ENCODE measurements at regions not wholly inside any gene's neighbourhood (a gene's known extent, or its start where the extent isn't known, plus 50 kb on each side); places are given as distances from the start of the nearest gene placed in this dataset.
"Not testable (repeated sequence)": the region's sequence is repeated elsewhere in the genome, so short reads cannot be mapped to it uniquely, and the experiment has no call there.

DNA sequence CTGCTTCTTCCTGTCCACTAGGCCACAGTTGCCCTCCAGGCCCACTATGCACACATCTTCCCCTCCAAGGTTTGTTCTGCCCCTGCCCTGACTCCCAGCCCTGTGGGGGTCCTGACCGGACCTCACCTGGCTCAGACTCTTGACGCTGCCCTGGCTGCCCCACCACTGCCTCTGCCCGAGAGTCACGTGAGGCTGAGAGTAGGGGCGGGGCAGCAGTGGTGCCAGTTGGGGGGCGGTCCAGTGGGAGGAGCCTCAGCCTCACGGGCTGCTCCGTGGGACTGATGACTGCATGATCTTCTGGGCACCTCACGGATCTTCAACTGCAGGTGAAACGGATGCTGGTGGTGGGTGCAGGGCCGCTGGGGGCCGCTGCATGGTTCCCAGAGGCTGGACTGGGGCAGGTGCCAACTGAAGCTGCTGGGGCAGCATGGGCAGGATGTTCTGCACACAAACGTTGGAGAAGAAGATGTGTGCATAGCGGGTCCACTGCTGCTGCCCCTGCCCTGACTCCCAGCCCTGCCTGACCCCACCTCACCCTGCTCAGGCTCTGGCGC, 77.6 kb downstream of the HHIPL2 start:
- CTCF ChIA-PET, POLR2A ChIA-PET: not testable (repeated sequence)

DNA sequence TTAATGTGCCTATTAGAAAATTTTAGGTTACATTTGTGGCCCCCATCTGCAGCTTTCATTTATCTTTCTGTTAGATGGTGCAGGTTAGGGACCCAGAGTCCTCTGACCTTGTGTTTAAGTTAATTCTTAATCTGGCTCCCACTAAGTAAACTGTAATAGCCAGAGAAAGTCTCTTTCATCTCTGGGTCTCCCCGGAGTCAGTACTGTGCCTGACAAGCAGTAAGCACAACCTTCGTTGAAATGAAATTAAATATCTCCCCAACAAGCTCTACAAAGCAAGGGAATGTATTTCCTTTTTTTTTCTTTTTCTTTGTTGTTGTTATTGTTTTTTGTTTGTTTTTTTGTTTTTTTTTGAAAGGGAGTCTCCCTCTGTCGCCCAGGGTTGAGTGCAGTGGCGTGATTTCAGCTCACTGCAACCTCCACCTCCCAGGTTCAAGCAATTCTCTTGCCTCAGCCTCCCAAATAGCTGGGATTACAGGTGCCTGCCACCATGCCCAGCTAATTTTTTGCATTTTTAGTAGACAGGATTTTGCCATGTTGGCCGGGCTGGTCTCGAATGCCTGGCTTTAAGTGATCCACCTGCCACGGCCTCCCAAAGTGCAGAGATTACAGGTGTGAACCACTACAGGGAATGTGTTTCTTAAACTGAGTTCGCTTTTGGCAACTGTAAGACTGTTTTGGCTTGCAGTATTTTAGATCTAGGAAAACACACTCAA, 81.6 kb downstream of the HHIPL2 start:
- ChIA-PET POLR2A (interaction anchor here (1.4 kb wide), 1 partner anchor 178 kb away, joined by 4 read pairs; no protein-coding TSS in a partner anchor), CTCF (interaction anchor here (0.9 to 2.7 kb wide), 3 partner anchors 108 to 170 kb away, joined by 3 to 20 read pairs (median 3); no protein-coding TSS in a partner anchor)

DNA sequence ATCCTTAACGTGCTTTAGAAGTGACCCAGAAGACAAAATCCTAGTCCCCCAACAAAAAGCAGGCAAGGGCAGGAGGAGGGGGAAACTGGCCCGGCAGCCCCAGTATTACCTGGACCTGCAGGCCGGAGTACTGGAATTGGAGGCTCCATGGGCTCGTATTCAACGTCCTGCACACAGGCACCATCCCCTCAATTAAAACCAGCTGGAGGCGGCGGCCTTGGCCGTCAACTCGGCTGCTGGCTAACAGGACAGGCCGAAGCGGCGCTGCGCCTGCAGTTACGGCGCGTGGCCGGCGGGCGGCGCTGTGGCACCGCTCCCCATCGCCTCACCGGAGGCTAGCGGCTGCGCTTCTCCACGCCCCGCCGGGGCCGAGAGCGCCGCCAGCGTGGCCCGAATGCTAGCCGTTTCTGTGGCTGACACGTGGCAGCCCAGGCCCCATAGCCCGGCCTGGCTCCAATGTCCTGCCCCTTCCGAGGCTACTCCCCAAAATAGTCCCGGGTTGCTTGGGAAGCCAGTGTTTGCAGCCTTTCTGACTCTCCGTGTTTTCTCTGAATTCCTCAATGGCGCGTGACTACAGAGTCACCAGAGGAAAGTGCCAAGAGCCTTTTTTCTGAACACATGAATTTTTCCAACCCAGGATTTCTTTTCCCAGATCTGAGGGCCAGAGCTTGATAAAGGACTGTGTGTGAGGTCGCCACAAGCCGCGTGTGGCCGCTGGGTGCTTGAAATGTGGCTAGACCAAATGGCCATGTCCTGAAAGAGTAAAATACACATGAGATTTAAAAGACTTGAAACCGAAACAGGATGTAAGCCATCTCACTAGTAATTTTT, 82.5 kb downstream of the HHIPL2 start:
- POLR2A ChIA-PET = interaction anchor here (1.4 kb wide), 1 partner anchor 179 kb away, joined by 4 read pairs; no protein-coding TSS in a partner anchor

DNA sequence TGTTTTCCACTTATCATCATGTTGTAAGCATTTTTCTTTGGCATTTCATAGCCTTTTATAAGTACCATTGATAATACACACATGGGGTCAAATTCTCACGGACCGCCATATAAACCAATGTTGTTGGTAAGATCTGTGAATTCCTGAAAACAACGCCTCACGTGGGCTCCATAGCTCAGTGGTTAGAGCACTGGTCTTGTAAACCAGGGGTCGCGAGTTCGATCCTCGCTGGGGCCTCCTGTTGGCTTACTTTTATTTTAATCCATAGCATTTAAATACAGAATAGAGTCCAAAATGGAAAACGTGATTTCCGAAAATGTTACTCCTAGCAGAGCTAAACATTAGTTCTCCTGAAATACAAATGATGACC, 83.1 kb downstream of the HHIPL2 start:
- ChIA-PET CTCF (interaction anchor here (0.7 to 2.7 kb wide), 7 partner anchors 11 to 617 kb away, joined by 3 to 20 read pairs (median 3); no protein-coding TSS in a partner anchor), POLR2A (interaction anchor here (1.4 kb wide), 1 partner anchor 179 kb away, joined by 4 read pairs; no protein-coding TSS in a partner anchor)

More for the DNA sequence above, 82.5 kb downstream of the HHIPL2 start:
- CTCF ChIA-PET = interaction anchor here (0.7 to 2.7 kb wide), 8 partner anchors 11 to 616 kb away, joined by 3 to 20 read pairs (median 3); no protein-coding TSS in a partner anchor

DNA sequence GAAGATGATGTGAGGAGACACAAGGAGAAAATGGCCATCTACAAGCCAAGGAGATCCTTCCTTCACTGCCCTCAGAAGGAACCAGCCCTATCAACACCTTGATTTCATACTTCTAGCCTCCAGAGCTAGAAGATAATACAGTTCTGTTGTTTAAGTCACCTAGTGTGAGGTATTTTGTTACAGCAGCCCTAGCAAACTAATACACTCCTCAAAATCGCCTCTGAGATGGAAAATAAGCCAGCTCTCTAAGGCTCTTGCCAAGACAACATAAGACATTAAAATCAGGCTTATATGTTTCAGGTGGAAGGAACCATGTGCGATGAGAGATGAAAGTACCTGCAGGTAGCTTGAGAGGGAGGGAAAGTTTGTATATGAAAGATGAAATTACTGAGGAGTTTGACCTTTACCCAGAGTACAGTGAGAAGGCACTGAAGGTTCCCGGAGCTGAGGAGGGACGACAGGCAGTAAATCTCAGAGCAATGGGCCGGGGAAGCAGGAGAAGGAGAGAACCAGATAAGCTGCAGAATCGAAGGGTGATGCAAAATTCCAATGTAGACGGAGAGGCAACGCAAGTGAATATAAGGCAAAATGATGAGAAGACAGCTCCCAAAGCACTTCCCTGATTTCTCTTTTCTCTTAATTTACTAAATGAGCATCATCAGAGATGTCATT, 84.7 kb downstream of the HHIPL2 start:
- POLR2A ChIA-PET = no interaction called here
- CTCF ChIA-PET = interaction anchor here (1.0 to 1.8 kb wide), 3 partner anchors 8 to 366 kb away, joined by 3 to 7 read pairs (median 3); no protein-coding TSS in a partner anchor

DNA sequence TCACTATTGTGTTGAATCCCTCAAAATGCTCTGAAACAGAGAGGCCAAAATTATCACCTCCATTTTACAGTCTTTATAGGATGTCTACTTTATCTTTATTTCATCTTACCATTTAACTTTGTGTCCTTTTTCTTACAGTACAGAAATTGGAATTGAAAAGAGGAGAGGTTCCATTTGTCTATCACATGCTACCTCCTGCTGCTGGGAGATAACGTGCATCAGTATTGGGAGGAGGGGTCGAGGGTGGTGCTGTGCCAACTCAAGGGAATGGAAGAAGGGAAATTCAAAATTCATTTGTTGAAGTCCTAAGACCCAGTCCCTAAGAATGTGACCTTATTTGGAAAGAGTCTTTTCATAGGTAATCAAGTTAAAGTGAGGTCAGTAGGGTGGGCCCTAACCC, 85.3 kb downstream of the HHIPL2 start:
- ChIA-PET CTCF (interaction anchor here (1.1 to 1.8 kb wide), 2 partner anchors 7 to 172 kb away, joined by 3 to 7 read pairs; no protein-coding TSS in a partner anchor), POLR2A (no interaction called here)

DNA sequence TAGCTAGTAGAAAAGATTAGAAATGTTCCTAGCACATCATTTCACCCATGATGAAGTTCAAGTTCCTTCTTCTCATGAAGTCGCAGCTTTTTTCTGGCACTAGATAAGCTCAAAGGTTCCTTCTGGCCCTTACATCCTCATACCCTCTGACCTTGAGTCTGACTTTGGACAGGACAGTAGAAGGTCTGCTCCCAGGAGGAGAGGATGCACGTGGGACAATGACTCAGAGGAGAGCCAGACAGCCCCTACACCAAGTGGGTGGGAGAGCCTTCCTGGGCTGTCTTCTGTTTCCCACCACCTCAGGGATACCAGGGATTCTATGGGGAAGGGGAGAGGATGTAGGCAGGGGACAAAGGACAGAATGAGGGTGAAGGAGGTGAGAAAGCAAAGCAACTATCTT, 86.0 kb downstream of the HHIPL2 start:
- ChIA-PET POLR2A (no interaction called here), CTCF (no interaction called here)

DNA sequence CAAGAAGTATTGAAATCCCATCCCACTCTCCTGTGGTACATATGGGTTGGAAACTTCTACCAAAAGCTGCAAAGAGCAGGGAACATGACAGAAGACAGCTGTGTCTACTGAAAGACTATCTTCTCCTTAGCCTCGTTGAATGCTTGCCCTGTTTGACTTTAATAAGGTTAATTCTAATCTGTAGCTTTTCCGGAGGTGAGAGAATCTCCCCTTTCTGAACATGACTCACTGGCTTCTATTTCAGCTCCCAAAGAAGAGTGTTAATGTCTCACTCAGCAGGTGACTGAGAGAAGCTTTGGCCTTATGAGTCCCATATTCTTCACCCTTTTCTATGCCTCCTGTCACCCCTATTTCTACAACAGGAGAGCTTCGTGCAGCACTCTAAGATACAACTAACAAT, 88.3 kb downstream of the HHIPL2 start:
- CTCF ChIA-PET = no interaction called here
- POLR2A ChIA-PET = no interaction called here

DNA sequence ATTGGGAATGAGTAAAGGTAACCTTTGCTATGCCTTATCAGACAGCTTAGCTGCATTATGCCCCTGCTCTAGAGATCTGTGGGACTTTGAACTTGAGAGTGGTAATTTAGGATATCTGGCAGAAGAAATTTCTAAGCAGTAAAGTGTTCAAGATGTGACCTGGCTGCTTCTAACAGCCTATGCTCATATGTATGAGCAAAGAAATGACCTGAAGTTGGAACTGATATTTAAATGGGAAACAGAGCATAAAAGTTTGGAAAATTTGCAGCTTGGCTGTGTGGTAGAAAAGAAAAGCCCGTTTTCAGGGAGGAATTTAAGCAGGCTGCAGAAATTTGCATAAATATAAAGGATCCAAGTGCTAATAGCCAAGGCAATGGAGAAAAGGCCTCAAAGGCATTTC, 90.4 kb downstream of the HHIPL2 start:
- CTCF ChIA-PET = no interaction called here
- POLR2A ChIA-PET = no interaction called here

DNA sequence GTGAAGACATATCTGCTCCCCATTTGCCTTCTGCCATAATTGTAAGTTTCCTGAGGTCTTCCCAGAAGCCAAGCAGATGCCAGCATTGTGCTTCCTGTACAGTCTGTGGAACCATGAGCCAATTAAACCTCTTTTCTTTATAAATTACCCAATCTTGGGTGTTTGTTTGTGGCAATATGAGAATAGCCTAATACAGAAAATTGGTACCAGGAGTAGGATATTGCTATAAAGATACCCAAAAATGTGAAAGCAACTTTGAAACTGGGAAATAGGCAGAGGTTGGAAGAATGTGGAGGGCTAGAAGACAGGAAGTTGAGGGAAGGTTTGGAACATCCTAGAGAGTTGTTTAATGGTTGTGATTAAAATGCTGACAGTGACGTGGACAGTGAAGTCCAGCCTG, 90.8 kb downstream of the HHIPL2 start:
- POLR2A ChIA-PET = no interaction called here

DNA sequence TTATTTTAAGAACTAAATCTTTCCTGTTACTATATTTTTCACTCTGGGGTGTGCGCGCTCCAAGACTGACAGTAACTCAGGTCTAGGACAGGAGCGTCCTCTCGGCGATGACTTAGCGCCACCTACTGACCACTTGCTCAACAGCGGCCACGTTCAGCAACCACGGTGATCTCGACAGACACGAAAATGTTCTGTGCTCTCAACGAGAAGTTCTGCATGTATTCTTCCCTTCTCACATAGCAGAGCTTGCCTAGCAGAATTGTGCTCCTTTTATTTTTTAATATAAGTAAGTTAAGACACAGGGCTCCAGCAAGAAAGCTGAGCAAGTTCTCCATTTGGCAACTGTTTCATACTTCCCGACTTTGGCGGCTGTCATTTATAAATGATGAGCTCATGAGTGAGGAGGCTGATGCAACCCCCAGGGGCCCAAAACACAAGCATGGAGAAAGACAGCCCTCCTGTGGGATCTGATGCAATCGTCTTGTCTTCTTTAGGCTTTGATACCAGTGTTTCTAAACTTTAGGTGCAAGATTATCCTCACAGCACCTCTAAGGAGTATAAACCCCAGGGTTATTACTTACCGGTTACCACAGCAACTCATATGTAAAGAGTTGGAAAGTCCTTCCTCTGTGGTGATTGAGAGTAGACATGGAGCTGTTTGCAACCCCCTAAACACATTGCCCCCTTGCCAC, 92.6 kb downstream of the HHIPL2 start:
- CTCF ChIA-PET = interaction anchor here (0.7 to 2.2 kb wide), 8 partner anchors 8 to 385 kb away, joined by 3 to 10 read pairs (median 4); no protein-coding TSS in a partner anchor
- POLR2A ChIA-PET = no interaction called here

More for the DNA sequence above, 90.8 kb downstream of the HHIPL2 start:
- CTCF ChIA-PET = interaction anchor here (0.9 kb wide), 1 partner anchor 292 kb away, joined by 3 read pairs; no protein-coding TSS in a partner anchor

DNA sequence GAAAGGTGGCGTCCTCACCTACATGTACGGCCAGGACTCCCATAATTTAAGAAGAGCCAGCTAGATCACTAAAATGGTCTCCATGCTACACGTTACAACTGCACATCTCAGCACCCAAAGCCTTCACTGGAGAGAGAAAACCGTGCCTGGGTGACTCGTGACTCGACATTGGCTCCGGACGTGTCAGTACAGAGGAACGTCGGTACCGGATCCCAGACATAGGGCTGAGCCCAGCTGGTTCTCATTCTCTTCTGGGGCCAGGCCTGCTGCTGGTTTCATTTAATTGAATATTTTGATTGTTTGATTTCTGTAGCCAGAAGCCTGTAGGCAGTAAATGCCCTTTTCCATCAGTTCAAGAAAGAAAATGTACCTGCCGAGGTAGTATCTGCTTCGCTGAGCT, 93.1 kb downstream of the HHIPL2 start:
- ChIA-PET POLR2A (no interaction called here), CTCF (interaction anchor here (0.7 to 2.2 kb wide), 8 partner anchors 8 to 385 kb away, joined by 3 to 10 read pairs (median 4); no protein-coding TSS in a partner anchor)

DNA sequence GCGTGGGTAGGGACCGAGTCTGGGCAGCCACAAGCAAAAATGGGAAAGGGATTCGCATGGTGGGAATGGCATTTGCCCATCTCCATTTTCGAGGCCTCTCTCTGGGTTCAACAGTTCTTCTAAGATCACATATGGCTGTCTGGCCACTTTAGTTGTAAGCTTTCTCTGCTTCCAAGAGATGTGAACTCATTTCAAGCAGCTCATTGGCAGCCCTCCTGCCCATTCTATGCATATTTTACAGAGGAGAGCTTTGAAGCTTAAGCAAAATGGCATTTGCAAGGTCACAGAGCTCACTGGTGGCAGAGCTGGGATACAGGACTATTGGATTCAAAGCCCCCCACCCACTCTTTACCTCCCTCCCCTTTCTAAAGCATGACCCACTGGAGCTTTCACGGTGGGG, 93.7 kb downstream of the HHIPL2 start:
- ChIA-PET CTCF (interaction anchor here (1.4 to 2.2 kb wide), 4 partner anchors 10 to 359 kb away, joined by 3 to 10 read pairs (median 4); no protein-coding TSS in a partner anchor), POLR2A (no interaction called here)

DNA sequence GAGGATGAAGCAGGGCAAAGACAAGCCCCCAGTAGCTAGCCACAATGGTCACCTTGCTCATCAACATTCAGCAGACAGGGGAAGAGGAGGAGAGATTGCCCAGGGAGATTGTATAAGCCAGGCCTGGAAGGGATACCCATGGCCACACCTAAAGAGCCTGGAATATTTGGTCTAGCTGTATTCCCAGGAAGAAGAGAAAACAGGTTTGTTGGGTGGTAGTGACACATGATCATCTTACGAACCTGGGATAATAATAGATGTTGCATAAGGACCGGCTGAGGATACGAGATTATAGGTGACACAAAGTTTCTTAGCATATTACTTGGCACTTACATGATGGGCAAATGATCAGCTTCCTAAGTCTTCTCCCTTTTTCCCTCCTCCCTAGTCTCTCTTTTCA, 95.9 kb downstream of the HHIPL2 start:
- CTCF ChIA-PET = no interaction called here
- POLR2A ChIA-PET = no interaction called here

DNA sequence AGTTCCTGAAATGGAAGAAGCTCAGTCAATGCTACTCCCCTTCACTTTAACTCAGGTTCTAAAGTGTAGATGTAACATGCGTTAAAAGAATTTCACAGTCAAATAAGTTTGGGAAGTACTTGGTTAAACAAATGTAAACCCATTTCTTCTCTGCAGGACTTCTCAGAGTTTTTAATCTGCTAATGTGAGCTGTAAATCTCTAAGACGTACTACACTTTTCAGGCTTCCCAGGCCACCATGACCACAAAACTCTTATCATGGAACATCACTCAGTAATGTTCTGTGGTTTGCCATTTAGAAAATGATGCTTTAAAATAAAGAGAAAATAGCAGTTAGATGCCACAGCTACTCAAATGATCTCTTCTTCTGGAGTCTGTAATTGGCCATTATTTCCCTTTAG, 104.3 kb downstream of the HHIPL2 start:
- ChIA-PET POLR2A (no interaction called here), CTCF (interaction anchor here (0.7 to 2.0 kb wide), 2 partner anchors 11 to 975 kb away, joined by 4 to 5 read pairs; no protein-coding TSS in a partner anchor)

DNA sequence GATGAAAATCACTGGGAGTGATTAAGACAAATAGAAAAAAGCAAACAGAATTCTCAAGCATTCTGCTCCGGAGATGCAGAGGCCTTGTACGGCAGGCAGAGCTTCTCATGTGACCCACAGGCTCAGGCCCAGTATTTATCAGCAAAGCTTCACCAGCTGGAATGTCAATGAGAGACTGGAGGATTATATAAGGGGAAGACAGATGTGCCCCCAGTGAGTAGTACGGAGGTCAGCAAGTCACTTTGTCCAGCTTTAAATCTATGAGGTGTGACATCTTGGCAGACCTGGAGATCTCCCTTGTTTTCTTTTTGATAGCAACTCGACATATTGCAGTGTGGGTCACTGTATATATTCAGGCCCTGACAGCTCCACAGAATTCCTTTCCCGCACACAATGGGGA, 106.8 kb downstream of the HHIPL2 start:
- CTCF ChIA-PET = no interaction called here
- POLR2A ChIA-PET = no interaction called here

DNA sequence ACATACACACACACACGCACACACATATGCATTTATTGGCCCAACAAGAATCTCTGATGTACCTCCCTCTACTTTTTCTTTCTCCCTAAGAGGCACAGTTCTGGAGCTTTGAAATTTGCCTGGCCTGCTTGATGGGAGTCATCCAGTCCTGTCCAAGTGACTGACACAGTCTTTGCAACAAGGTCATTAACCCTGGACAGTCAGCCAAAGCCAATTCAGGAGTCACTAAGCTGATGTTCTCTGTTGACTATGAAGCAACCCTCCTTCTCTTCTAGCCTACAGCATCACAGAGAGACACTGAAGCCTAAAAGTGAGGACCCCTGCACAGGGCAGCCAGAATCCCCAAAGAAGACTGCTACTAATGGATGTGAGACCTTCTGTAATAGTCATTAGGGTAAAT, 123.1 kb downstream of the HHIPL2 start:
- ChIA-PET CTCF (no interaction called here), POLR2A (no interaction called here)

DNA sequence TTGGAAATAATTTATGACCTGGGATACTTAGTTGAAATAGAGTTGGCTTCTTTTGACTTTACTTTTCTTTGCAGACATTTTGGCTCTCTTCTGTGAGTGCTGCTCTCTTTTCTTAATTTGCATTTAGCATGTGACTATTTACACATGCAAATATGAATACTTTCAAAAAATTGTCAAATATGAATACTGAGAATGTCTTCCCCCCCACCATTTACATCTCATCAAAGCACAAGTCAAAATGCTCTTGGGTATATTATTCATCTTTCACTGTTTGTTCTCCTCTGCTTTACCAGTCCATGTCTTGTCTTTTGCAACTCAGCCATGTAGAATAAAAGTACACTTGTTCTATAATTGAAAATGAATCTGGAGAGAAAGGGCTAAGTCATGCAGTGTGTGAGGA, 126.5 kb downstream of the HHIPL2 start:
- ChIA-PET CTCF (no interaction called here), POLR2A (no interaction called here)

DNA sequence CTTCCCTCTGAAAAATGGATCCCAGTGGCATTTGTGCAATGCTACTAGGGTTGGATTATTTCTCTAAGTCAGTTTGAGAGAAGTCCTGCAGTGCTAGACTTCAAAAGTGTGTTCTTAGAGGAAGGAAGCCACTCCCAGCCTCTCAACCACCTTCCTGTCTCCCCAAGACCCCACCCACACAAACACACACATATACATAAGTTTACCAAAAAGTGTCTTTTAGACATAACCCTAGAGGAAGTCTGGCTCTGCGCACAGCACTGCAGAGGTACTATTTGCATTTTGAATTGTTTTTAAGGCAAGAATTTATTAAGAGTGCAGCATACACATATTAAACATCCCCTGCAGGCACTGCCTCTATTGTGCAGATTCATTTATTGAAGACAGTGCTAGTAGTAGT, 127.3 kb downstream of the HHIPL2 start:
- CTCF ChIA-PET = interaction anchor here (0.7 kb wide), 1 partner anchor 260 kb away, joined by 3 read pairs; no protein-coding TSS in a partner anchor
- POLR2A ChIA-PET = no interaction called here

All from activated CD8-positive, alpha-beta memory T cell treated with anti-CD3 and anti-CD28 coated beads for 36 hours (primary cell).